SU-DHL-6 (cell line): ENCODE measurements at regions not wholly inside any gene's neighbourhood (a gene's known extent, or its start where the extent isn't known, plus 50 kb on each side); places are given as distances from the start of the nearest gene placed in this dataset.

Experiments used
- H2AFZ ChIP-seq: fragments of 200-600 bp; sonication (generic); 2 replicates; pipeline ENCODE4 v1.6.1; 2014; ENCODE audit warnings: low read depth, mild to moderate bottlenecking, moderate library complexity, mixed read lengths, antibody characterized with exemption, low read length; ENCODE audit not compliant: severe bottlenecking
- H3F3A ChIP-seq: fragments of 200-600 bp; shearing (Covaris generic); 2 replicates; pipeline ENCODE4 v1.6.0; 2016; ENCODE audit warnings: antibody characterized with exemption, mild to moderate bottlenecking; ENCODE audit not compliant: insufficient read depth
- H3K27ac ChIP-seq: fragments of 200-600 bp; sonication (generic); 2 replicates; pipeline ENCODE4 v1.5.1; 2016; ENCODE audit warnings: low read depth, mild to moderate bottlenecking, low read length, moderate library complexity, mixed read lengths
- H3K27me3 ChIP-seq: fragments of 200-600 bp; sonication (generic), shearing (Covaris generic); 2 replicates; pipeline ENCODE4 v1.6.0; 2014; ENCODE audit warnings: mild to moderate bottlenecking, low read length
- H3K36me3 ChIP-seq: fragments of 200-600 bp; sonication (generic); 2 replicates; pipeline ENCODE4 v1.6.1; 2014; ENCODE audit warnings: mild to moderate bottlenecking, low read length, mixed read lengths
- H3K4me2 ChIP-seq: fragments of 300-600, 200-600 bp; shearing (Covaris generic), sonication (generic); 2 replicates; pipeline ENCODE4 v1.6.0; 2014; ENCODE audit warnings: low read length, low read depth, mild to moderate bottlenecking; ENCODE audit not compliant: poor library complexity, severe bottlenecking
- H3K4me3 ChIP-seq: fragments of 200-600 bp; sonication (generic); 2 replicates; pipeline ENCODE4 v1.5.1; 2014; ENCODE audit warnings: antibody characterized with exemption, low read length, mild to moderate bottlenecking, mixed read lengths; ENCODE audit not compliant: insufficient read depth, poor library complexity, severe bottlenecking
- H3K79me2 ChIP-seq: fragments of 200-600 bp; sonication (generic); 2 replicates; pipeline ENCODE4 v1.6.1; 2014; ENCODE audit warnings: mild to moderate bottlenecking, low read length, moderate library complexity; ENCODE audit not compliant: insufficient read depth
- H3K9ac ChIP-seq: fragments of 200-600 bp; sonication (generic); 2 replicates; pipeline ENCODE4 v1.7.0; 2014; ENCODE audit warnings: mild to moderate bottlenecking, low read length
- H3K9me2 ChIP-seq: fragments of 200-600 bp; sonication (generic); replicated peaks from 2 replicates; pipeline ENCODE4 v1.6.1; 2014; ENCODE audit warnings: low read length; ENCODE audit not compliant: insufficient read depth
- H3K9me3 ChIP-seq: fragments of 200-600 bp; sonication (generic); 2 replicates; pipeline ENCODE4 v1.6.1; 2014; ENCODE audit warnings: low read length, mixed read lengths; ENCODE audit not compliant: insufficient read depth
- H4K20me1 ChIP-seq: fragments of 200-600 bp; sonication (generic); 2 replicates; pipeline ENCODE4 v1.6.1; 2014; ENCODE audit warnings: low read depth, mild to moderate bottlenecking, antibody characterized with exemption, low read length, moderate library complexity, mixed read lengths
- EZH2phosphoT487 ChIP-seq: fragments of 200-600 bp; sonication (generic), shearing (Covaris generic); conservative IDR thresholded peaks from 2 replicates; pipeline ENCODE4 v1.6.1; 2018; ENCODE audit warnings: mild to moderate bottlenecking, antibody characterized with exemption, low read length, moderate library complexity, mixed read lengths
- TF ChIP-seq, protein P1 (sequence below): fragments of 200-600 bp; sonication (generic); IDR thresholded peaks from one replicate; pipeline ENCODE4 v1.5.1; 2017; ENCODE audit warnings: antibody characterized with exemption, mild to moderate bottlenecking, low read length, moderate library complexity; ENCODE audit not compliant: insufficient read depth, poor library complexity, severe bottlenecking

GRCh38 chr1:75058424-75058823 is 75.8 kb upstream of the LHX8 start:
- H3K9me3 ChIP-seq = peaks cover 3% of the 10 kb centered on the region; the same call in 1 of the 2 replicates
- TF ChIP-seq EZH2phosphoT487 = no peak
- H3K9ac ChIP-seq = no peak overlapping the region
- H4K20me1 ChIP-seq = no peaks in the 10 kb centered on the region
- H3K4me3 ChIP-seq = no peak overlapping the region
- H3K36me3 ChIP-seq = no peaks in the 10 kb centered on the region
- no peaks in the 10 kb centered on the region for H3K27me3 ChIP-seq
- no peaks in the 10 kb centered on the region for H3F3A ChIP-seq
- no peaks in the 10 kb centered on the region for H3K9me2 ChIP-seq
- no peaks in the 10 kb centered on the region for H3K79me2 ChIP-seq
- H3K27ac ChIP-seq = no peak overlapping the region
- no peak overlapping the region for H2AFZ ChIP-seq
- H3K4me2 ChIP-seq = no peak overlapping the region

- TF ChIP-seq, protein P1, sequence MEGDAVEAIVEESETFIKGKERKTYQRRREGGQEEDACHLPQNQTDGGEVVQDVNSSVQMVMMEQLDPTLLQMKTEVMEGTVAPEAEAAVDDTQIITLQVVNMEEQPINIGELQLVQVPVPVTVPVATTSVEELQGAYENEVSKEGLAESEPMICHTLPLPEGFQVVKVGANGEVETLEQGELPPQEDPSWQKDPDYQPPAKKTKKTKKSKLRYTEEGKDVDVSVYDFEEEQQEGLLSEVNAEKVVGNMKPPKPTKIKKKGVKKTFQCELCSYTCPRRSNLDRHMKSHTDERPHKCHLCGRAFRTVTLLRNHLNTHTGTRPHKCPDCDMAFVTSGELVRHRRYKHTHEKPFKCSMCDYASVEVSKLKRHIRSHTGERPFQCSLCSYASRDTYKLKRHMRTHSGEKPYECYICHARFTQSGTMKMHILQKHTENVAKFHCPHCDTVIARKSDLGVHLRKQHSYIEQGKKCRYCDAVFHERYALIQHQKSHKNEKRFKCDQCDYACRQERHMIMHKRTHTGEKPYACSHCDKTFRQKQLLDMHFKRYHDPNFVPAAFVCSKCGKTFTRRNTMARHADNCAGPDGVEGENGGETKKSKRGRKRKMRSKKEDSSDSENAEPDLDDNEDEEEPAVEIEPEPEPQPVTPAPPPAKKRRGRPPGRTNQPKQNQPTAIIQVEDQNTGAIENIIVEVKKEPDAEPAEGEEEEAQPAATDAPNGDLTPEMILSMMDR = no peak
- TF ChIP-seq EZH2phosphoT487 = no peak
- Histone ChIP-seq H3K9me3 (no peaks in the 10 kb centered on the region), H3K27me3 (no peaks in the 10 kb centered on the region), H3F3A (no peaks in the 10 kb centered on the region), H3K9ac (no peak overlapping the region), H2AFZ (no peak overlapping the region), H3K4me2 (no peak overlapping the region), H3K9me2 (no peaks in the 10 kb centered on the region), H3K36me3 (no peaks in the 10 kb centered on the region), H3K27ac (no peak overlapping the region), H3K4me3 (no peak overlapping the region), H3K79me2 (no peaks in the 10 kb centered on the region), H4K20me1 (no peaks in the 10 kb centered on the region)
Observed at GRCh38 chr1:75062111-75062510, 72.1 kb upstream of the LHX8 start.

DNA sequence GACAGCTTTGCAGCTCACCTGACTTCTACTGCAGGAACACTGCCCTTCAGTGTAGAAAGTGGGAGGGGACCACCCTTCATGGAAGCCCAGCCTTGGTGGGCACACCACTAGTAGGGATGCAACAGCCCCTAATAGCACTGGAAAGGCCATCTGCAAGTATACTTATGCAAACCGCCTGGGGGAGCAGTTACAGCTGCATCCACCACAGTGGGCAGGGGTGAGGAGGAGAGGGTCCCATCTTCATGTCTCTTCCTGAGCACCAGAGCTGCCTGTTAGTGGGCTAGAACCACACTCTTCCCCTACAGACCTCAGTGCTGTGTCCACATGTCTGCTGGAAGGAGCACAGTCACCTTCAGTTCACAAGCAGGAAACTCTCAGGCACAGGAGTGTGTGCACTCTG is 66.2 kb upstream of the LHX8 start:
- Histone ChIP-seq H3K9me3 (no peaks in the 10 kb centered on the region), H3K9ac (no peak overlapping the region), H3K27ac (no peak overlapping the region), H3K4me3 (no peak overlapping the region), H3K27me3 (no peaks in the 10 kb centered on the region), H3K79me2 (no peaks in the 10 kb centered on the region), H4K20me1 (no peaks in the 10 kb centered on the region), H3K9me2 (no peaks in the 10 kb centered on the region; the same call in 1 of the 2 replicates), H2AFZ (no peak overlapping the region), H3F3A (no peaks in the 10 kb centered on the region), H3K4me2 (no peak overlapping the region), H3K36me3 (no peaks in the 10 kb centered on the region)
- TF ChIP-seq EZH2phosphoT487 = no peak
- TF ChIP-seq, protein P1 = no peak

GRCh38 chr1:75074831-75075395 is 59.3 kb upstream of the LHX8 start:
- no peaks in the 10 kb centered on the region for H3K9me3 ChIP-seq
- no peaks in the 10 kb centered on the region for H3F3A ChIP-seq
- H3K4me3 ChIP-seq = no peak overlapping the region
- TF ChIP-seq, protein P1 = no peak
- TF ChIP-seq EZH2phosphoT487 = no peak
- no peak overlapping the region for H3K9ac ChIP-seq
- no peak overlapping the region for H3K27ac ChIP-seq
- H3K27me3 ChIP-seq = no peaks in the 10 kb centered on the region
- no peaks in the 10 kb centered on the region for H3K79me2 ChIP-seq
- no peaks in the 10 kb centered on the region; the same call in 1 of the 2 replicates for H3K9me2 ChIP-seq
- H2AFZ ChIP-seq = no peak overlapping the region
- H3K36me3 ChIP-seq = no peaks in the 10 kb centered on the region
- no peaks in the 10 kb centered on the region for H4K20me1 ChIP-seq
- H3K4me2 ChIP-seq = no peak overlapping the region
